ENCODE measurements at regions not wholly inside any gene's neighbourhood (a gene's known extent, or its start where the extent isn't known, plus 50 kb on each side); places are given as distances from the start of the nearest gene placed in this dataset.
A peak's percentile ranks its signal among the peaks of the same experiment; 100 is the strongest.

GRCh38 chr11:115848080-115848479 lies 343.9 kb upstream of the CADM1 start:
- no peaks in the 10 kb centered on the region for H3K4me1 Mint-ChIP-seq (ENCODE audit: low read depth in 2 of 2)
- peaks cover 10% of the 10 kb centered on the region for H3K9me3 Mint-ChIP-seq
- ATAC-seq (no peak), DNase-seq (ENCODE audit: low spot score) (no peak)
- no peaks in the 10 kb centered on the region for H3K36me3 Mint-ChIP-seq
- H3K27me3 Mint-ChIP-seq, result peaks cover 3 to 21% of the 10 kb centered on the region in 2 donors
- H3K27ac Mint-ChIP-seq, result no peak overlapping the region
- no peak overlapping the region for H3K4me3 Mint-ChIP-seq

- ATAC-seq (no peak), DNase-seq (ENCODE audit: low spot score) (no peak)
- Mint-ChIP-seq H3K27me3 (peaks cover 3 to 15% of the 10 kb centered on the region in 2 donors), H3K4me3 (no peak overlapping the region), H3K9me3 (peaks cover 11% of the 10 kb centered on the region), H3K36me3 (no peaks in the 10 kb centered on the region), H3K4me1 (ENCODE audit: low read depth in 2 of 2) (no peaks in the 10 kb centered on the region), H3K27ac (no peak overlapping the region)
Measured at GRCh38 chr11:115845872-115846271, 341.7 kb upstream of the CADM1 start.

GRCh38 chr11:115843685-115844084 lies 339.5 kb upstream of the CADM1 start:
- ATAC-seq (no peak), DNase-seq (ENCODE audit: low spot score) (no peak)
- no peak overlapping the region for H3K27ac Mint-ChIP-seq
- no peak overlapping the region for H3K4me3 Mint-ChIP-seq
- H3K9me3 Mint-ChIP-seq, result peaks cover 6% of the 10 kb centered on the region
- H3K4me1 Mint-ChIP-seq (ENCODE audit: low read depth in 2 of 2), result no peaks in the 10 kb centered on the region
- no peaks in the 10 kb centered on the region for H3K36me3 Mint-ChIP-seq
- peaks cover under 1 to 7% of the 10 kb centered on the region in 2 donors for H3K27me3 Mint-ChIP-seq

GRCh38 chr11:115843111-115843510 lies 338.9 kb upstream of the CADM1 start:
- Mint-ChIP-seq H3K36me3 (no peaks in the 10 kb centered on the region), H3K4me1 (ENCODE audit: low read depth in 2 of 2) (no peaks in the 10 kb centered on the region), H3K4me3 (no peak overlapping the region), H3K27me3 (peaks cover 0 to 7% of the 10 kb centered on the region in 2 donors), H3K9me3 (peaks cover 8% of the 10 kb centered on the region), H3K27ac (no peak overlapping the region)
- no peak for ATAC-seq
- DNase-seq (ENCODE audit: low spot score), result no peak

- Mint-ChIP-seq H3K4me1 (ENCODE audit: low read depth in 2 of 2) (no peaks in the 10 kb centered on the region), H3K27ac (no peak overlapping the region), H3K4me3 (no peak overlapping the region), H3K27me3 (peaks cover 0 to 15% of the 10 kb centered on the region in 2 donors), H3K9me3 (peaks cover 9% of the 10 kb centered on the region), H3K36me3 (no peaks in the 10 kb centered on the region)
- no peak for DNase-seq (ENCODE audit: low spot score)
- no peak for ATAC-seq
Measured at GRCh38 chr11:115820026-115820425, 315.8 kb upstream of the CADM1 start.

GRCh38 chr11:115819014-115819413 lies 314.8 kb upstream of the CADM1 start:
- ATAC-seq, result no peak
- Mint-ChIP-seq H3K27ac (no peak overlapping the region), H3K4me3 (no peak overlapping the region), H3K27me3 (peaks cover 0 to 15% of the 10 kb centered on the region in 2 donors), H3K9me3 (peaks cover 9% of the 10 kb centered on the region), H3K4me1 (ENCODE audit: low read depth in 2 of 2) (no peaks in the 10 kb centered on the region), H3K36me3 (no peaks in the 10 kb centered on the region)
- DNase-seq (ENCODE audit: low spot score), result no peak

GRCh38 chr11:115817844-115818468 lies 313.7 kb upstream of the CADM1 start:
- ATAC-seq, result no peak
- Mint-ChIP-seq H3K4me1 (ENCODE audit: low read depth in 2 of 2) (no peaks in the 10 kb centered on the region), H3K27ac (no peak overlapping the region)

GRCh38 chr11:115808351-115808940 lies 304.2 kb upstream of the CADM1 start:
- Mint-ChIP-seq H3K27me3 (peaks cover 0 to 7% of the 10 kb centered on the region in 2 donors), H3K27ac (no peak overlapping the region), H3K4me3 (no peak overlapping the region), H3K4me1 (ENCODE audit: low read depth in 2 of 2) (no peaks in the 10 kb centered on the region), H3K9me3 (peaks cover 21% of the 10 kb centered on the region), H3K36me3 (peaks cover 12% of the 10 kb centered on the region)
- DNase-seq (ENCODE audit: low spot score) (no peak), ATAC-seq (no peak)

More at GRCh38 chr11:115817844-115818468, 313.7 kb upstream of the CADM1 start:
- no peak for DNase-seq (ENCODE audit: low spot score)
- peaks cover 0 to 14% of the 10 kb centered on the region in 2 donors for H3K27me3 Mint-ChIP-seq
- H3K36me3 Mint-ChIP-seq, result no peaks in the 10 kb centered on the region
- peaks cover 14% of the 10 kb centered on the region for H3K9me3 Mint-ChIP-seq
- no peak overlapping the region for H3K4me3 Mint-ChIP-seq

GRCh38 chr11:115806056-115806455 lies 301.8 kb upstream of the CADM1 start:
- no peak for ATAC-seq
- peaks cover 12% of the 10 kb centered on the region for H3K36me3 Mint-ChIP-seq
- no peak overlapping the region for H3K4me3 Mint-ChIP-seq
- H3K9me3 Mint-ChIP-seq, result peaks cover 15% of the 10 kb centered on the region
- peaks cover 0 to 7% of the 10 kb centered on the region in 2 donors for H3K27me3 Mint-ChIP-seq
- DNase-seq (ENCODE audit: low spot score), result no peak
- H3K4me1 Mint-ChIP-seq (ENCODE audit: low read depth in 2 of 2), result no peaks in the 10 kb centered on the region
- no peak overlapping the region for H3K27ac Mint-ChIP-seq

GRCh38 chr11:115803073-115803740 lies 299.0 kb upstream of the CADM1 start:
- Mint-ChIP-seq H3K27ac (no peak overlapping the region), H3K27me3 (peaks cover 2 to 8% of the 10 kb centered on the region in 2 donors), H3K4me1 (ENCODE audit: low read depth in 2 of 2) (no peaks in the 10 kb centered on the region), H3K9me3 (peaks cover 3% of the 10 kb centered on the region), H3K4me3 (no peak overlapping the region), H3K36me3 (no peaks in the 10 kb centered on the region)
- DNase-seq (ENCODE audit: low spot score) (no peak), ATAC-seq (peak in 1 of 2 donors; percentile 34)

GRCh38 chr11:115802641-115803040 lies 298.4 kb upstream of the CADM1 start:
- DNase-seq (ENCODE audit: low spot score) (no peak), ATAC-seq (peak in 1 of 2 donors; percentile 3)
- Mint-ChIP-seq H3K4me1 (ENCODE audit: low read depth in 2 of 2) (no peaks in the 10 kb centered on the region), H3K4me3 (no peak overlapping the region), H3K36me3 (no peaks in the 10 kb centered on the region), H3K27me3 (peaks cover 2 to 11% of the 10 kb centered on the region in 2 donors), H3K9me3 (peaks cover 3% of the 10 kb centered on the region), H3K27ac (no peak overlapping the region)

- no peak for DNase-seq (ENCODE audit: low spot score)
- Mint-ChIP-seq H3K36me3 (no peaks in the 10 kb centered on the region), H3K27ac (no peak overlapping the region), H3K27me3 (peaks cover 0 to 17% of the 10 kb centered on the region in 2 donors), H3K9me3 (peaks cover 3% of the 10 kb centered on the region), H3K4me3 (no peak overlapping the region), H3K4me1 (ENCODE audit: low read depth in 2 of 2) (no peaks in the 10 kb centered on the region)
- no peak for ATAC-seq
Measured at GRCh38 chr11:115792903-115793302, 288.7 kb upstream of the CADM1 start.

- Mint-ChIP-seq H3K9me3 (peaks cover 8% of the 10 kb centered on the region), H3K27ac (no peak overlapping the region), H3K27me3 (peaks cover 4 to 18% of the 10 kb centered on the region in 2 donors), H3K4me1 (ENCODE audit: low read depth in 2 of 2) (peaks cover 0 to 3% of the 10 kb centered on the region in 2 donors), H3K4me3 (no peak overlapping the region), H3K36me3 (no peaks in the 10 kb centered on the region)
- ATAC-seq, result no peak
- no peak for DNase-seq (ENCODE audit: low spot score)
Measured at GRCh38 chr11:115787302-115787701, 283.1 kb upstream of the CADM1 start.

GRCh38 chr11:115784796-115785521 lies 280.7 kb upstream of the CADM1 start:
- Mint-ChIP-seq H3K4me3 (no peak overlapping the region), H3K36me3 (no peaks in the 10 kb centered on the region), H3K27me3 (peaks cover 4 to 10% of the 10 kb centered on the region in 2 donors), H3K27ac (no peak overlapping the region), H3K9me3 (peaks cover 8% of the 10 kb centered on the region), H3K4me1 (ENCODE audit: low read depth in 2 of 2) (peaks cover 0 to 3% of the 10 kb centered on the region in 2 donors)
- DNase-seq (ENCODE audit: low spot score), result no peak
- no peak for ATAC-seq

Data from natural killer cell treated with Interleukin-12 subunit alpha and Interleukin-12 subunit beta and Interleukin-15 and Interleukin-18, amount 100 ng/mL, for 72 hours (primary cell).